ENCODE measurements at regions not wholly inside any gene's neighbourhood (a gene's known extent, or its start where the extent isn't known, plus 50 kb on each side); places are given as distances from the start of the nearest gene placed in this dataset.
"Not testable (repeated sequence)": the region's sequence is repeated elsewhere in the genome, so short reads cannot be mapped to it uniquely, and the experiment has no call there.

- H3K9me3 ChIP-seq = no peaks in the 10 kb centered on the region
- H3K36me3 ChIP-seq = no peaks in the 10 kb centered on the region
- no peaks in the 10 kb centered on the region for H3K4me1 ChIP-seq
- DNase-seq (ENCODE audit: low spot score) = no peak
- no peak overlapping the region for H3K4me3 ChIP-seq
- TF ChIP-seq CTCF (IDR thresholded peaks at IDR 0.05) = no peak
- H3K27me3 ChIP-seq = no peaks in the 10 kb centered on the region
- H3K27ac ChIP-seq = no peak overlapping the region
These were observed 117.9 kb upstream of the PZP start for GRCh38 chr12:9326085-9326484.

GRCh38 chr12:9325471-9325870, 117.3 kb upstream of the PZP start:
- H3K4me3 ChIP-seq = no peak overlapping the region
- H3K27ac ChIP-seq = no peak overlapping the region
- no peaks in the 10 kb centered on the region for H3K27me3 ChIP-seq
- no peak for TF ChIP-seq CTCF (IDR thresholded peaks at IDR 0.05)
- H3K4me1 ChIP-seq = no peaks in the 10 kb centered on the region
- no peak for DNase-seq (ENCODE audit: low spot score)
- H3K9me3 ChIP-seq = no peaks in the 10 kb centered on the region
- H3K36me3 ChIP-seq = no peaks in the 10 kb centered on the region

- no peaks in the 10 kb centered on the region for H3K27me3 ChIP-seq
- H3K4me1 ChIP-seq = no peaks in the 10 kb centered on the region
- H3K36me3 ChIP-seq = no peaks in the 10 kb centered on the region
- DNase-seq (ENCODE audit: low spot score) = no peak
- no peak overlapping the region for H3K27ac ChIP-seq
- H3K9me3 ChIP-seq = no peaks in the 10 kb centered on the region
- no peak overlapping the region for H3K4me3 ChIP-seq
- TF ChIP-seq CTCF (IDR thresholded peaks at IDR 0.05) = no peak
These were observed 116.6 kb upstream of the PZP start for GRCh38 chr12:9324782-9325181.

GRCh38 chr12:9323144-9323681, 115.0 kb upstream of the PZP start:
- Histone ChIP-seq H3K9me3 (no peaks in the 10 kb centered on the region), H3K27me3 (no peaks in the 10 kb centered on the region), H3K27ac (no peak overlapping the region), H3K4me3 (no peak overlapping the region), H3K36me3 (no peaks in the 10 kb centered on the region), H3K4me1 (no peaks in the 10 kb centered on the region)
- no peak for DNase-seq (ENCODE audit: low spot score)
- TF ChIP-seq CTCF (IDR thresholded peaks at IDR 0.05) = no peak

- Histone ChIP-seq H3K36me3 (no peaks in the 10 kb centered on the region), H3K27me3 (no peaks in the 10 kb centered on the region), H3K4me3 (no peak overlapping the region), H3K4me1 (no peaks in the 10 kb centered on the region), H3K9me3 (no peaks in the 10 kb centered on the region), H3K27ac (no peak overlapping the region)
- no peak for TF ChIP-seq CTCF (IDR thresholded peaks at IDR 0.05)
- no peak for DNase-seq (ENCODE audit: low spot score)
These were observed 111.6 kb upstream of the PZP start for GRCh38 chr12:9319842-9320173.

GRCh38 chr12:9319044-9319841, 111.0 kb upstream of the PZP start:
- Histone ChIP-seq H3K27me3 (no peaks in the 10 kb centered on the region), H3K4me1 (no peaks in the 10 kb centered on the region), H3K4me3 (no peak overlapping the region), H3K9me3 (no peaks in the 10 kb centered on the region), H3K27ac (no peak overlapping the region), H3K36me3 (no peaks in the 10 kb centered on the region)
- peak in 1 of 2 donors; percentile 39 for TF ChIP-seq CTCF (IDR thresholded peaks at IDR 0.05)
- no peak for DNase-seq (ENCODE audit: low spot score)

- not testable (repeated sequence) for DNase-seq (ENCODE audit: low spot score); H3K27ac ChIP-seq; H3K4me3 ChIP-seq; H3K4me1 ChIP-seq; H3K36me3 ChIP-seq; H3K9me3 ChIP-seq; H3K27me3 ChIP-seq
These were observed 105.3 kb upstream of the PZP start for GRCh38 chr12:9313479-9313878.

- not testable (repeated sequence) for H3K9me3 ChIP-seq; H3K27ac ChIP-seq; H3K4me3 ChIP-seq; H3K36me3 ChIP-seq; H3K27me3 ChIP-seq; H3K4me1 ChIP-seq; DNase-seq (ENCODE audit: low spot score)
These were observed 104.5 kb upstream of the PZP start for GRCh38 chr12:9312406-9313392.

All from right atrium auricular region (tissue), 2 donors.